ENCODE measurements at regions not wholly inside any gene's neighbourhood (a gene's known extent, or its start where the extent isn't known, plus 50 kb on each side); places are given as distances from the start of the nearest gene placed in this dataset.

GRCh38 chr13:78256484-78256883 lies 337.9 kb upstream of the EDNRB start:
- no peak overlapping the region for H3K4me3 ChIP-seq (ENCODE audit: low read depth, low read length, poor library complexity, severe bottlenecking)
- H3K4me1 ChIP-seq (ENCODE audit: insufficient read depth, low read length, poor library complexity, severe bottlenecking): no peaks in the 10 kb centered on the region
- no peaks in the 10 kb centered on the region for H3K36me3 ChIP-seq (ENCODE audit: insufficient read depth, low read length, poor library complexity, severe bottlenecking)
- DNase-seq (ENCODE audit: low spot score): no peak
- no TSS peak for BruUV-seq (replicated peaks)
- CTCF ChIA-PET: no interaction called here
- no peaks in the 10 kb centered on the region for H3K9me3 ChIP-seq (ENCODE audit: low read depth, low read length, poor library complexity, severe bottlenecking)
- TF ChIP-seq EZH2 (IDR thresholded peaks at IDR 0.05; ENCODE audit: borderline replicate concordance, low read depth, low read length, poor library complexity, severe bottlenecking): no peak
- no peak for TF ChIP-seq CTCF (conservative IDR thresholded peaks at IDR 0.05; ENCODE audit: low read depth, low read length)
- intact Hi-C loops (cut with micrococcal nuclease; ENCODE audit: unreplicated experiment): no loop called here
- H3K27ac ChIP-seq (ENCODE audit: low read depth, low read length, poor library complexity, severe bottlenecking): no peak overlapping the region
- POLR2A ChIA-PET (ENCODE audit: low non-redundant PET): no interaction called here
- peaks cover 5% of the 10 kb centered on the region for H3K27me3 ChIP-seq (replicated peaks; ENCODE audit: insufficient read depth, low read depth, low read length, poor library complexity)

- no peak for TF ChIP-seq CTCF (conservative IDR thresholded peaks at IDR 0.05; ENCODE audit: low read depth, low read length)
- TF ChIP-seq EZH2 (IDR thresholded peaks at IDR 0.05; ENCODE audit: borderline replicate concordance, low read depth, low read length, poor library complexity, severe bottlenecking): no peak
- Histone ChIP-seq H3K4me1 (ENCODE audit: insufficient read depth, low read length, poor library complexity, severe bottlenecking) (no peaks in the 10 kb centered on the region), H3K4me3 (ENCODE audit: low read depth, low read length, poor library complexity, severe bottlenecking) (no peak overlapping the region), H3K27ac (ENCODE audit: low read depth, low read length, poor library complexity, severe bottlenecking) (no peak overlapping the region), H3K36me3 (ENCODE audit: insufficient read depth, low read length, poor library complexity, severe bottlenecking) (no peaks in the 10 kb centered on the region), H3K9me3 (ENCODE audit: low read depth, low read length, poor library complexity, severe bottlenecking) (no peaks in the 10 kb centered on the region), H3K27me3 (replicated peaks; ENCODE audit: insufficient read depth, low read depth, low read length, poor library complexity) (peaks cover 2% of the 10 kb centered on the region)
- no peak for DNase-seq (ENCODE audit: low spot score)
- intact Hi-C loops (cut with micrococcal nuclease; ENCODE audit: unreplicated experiment): no loop called here
- CTCF ChIA-PET: no interaction called here
- no TSS peak for BruUV-seq (replicated peaks)
- POLR2A ChIA-PET (ENCODE audit: low non-redundant PET): no interaction called here
Measured at GRCh38 chr13:78254113-78254512, 335.5 kb upstream of the EDNRB start.

GRCh38 chr13:78247362-78247761 lies 328.7 kb upstream of the EDNRB start:
- POLR2A ChIA-PET (ENCODE audit: low non-redundant PET): no interaction called here
- Histone ChIP-seq H3K27ac (ENCODE audit: low read depth, low read length, poor library complexity, severe bottlenecking) (no peak overlapping the region), H3K9me3 (ENCODE audit: low read depth, low read length, poor library complexity, severe bottlenecking) (no peaks in the 10 kb centered on the region), H3K4me1 (ENCODE audit: insufficient read depth, low read length, poor library complexity, severe bottlenecking) (no peaks in the 10 kb centered on the region), H3K4me3 (ENCODE audit: low read depth, low read length, poor library complexity, severe bottlenecking) (no peak overlapping the region), H3K27me3 (replicated peaks; ENCODE audit: insufficient read depth, low read depth, low read length, poor library complexity) (no peaks in the 10 kb centered on the region), H3K36me3 (ENCODE audit: insufficient read depth, low read length, poor library complexity, severe bottlenecking) (no peaks in the 10 kb centered on the region)
- no TSS peak for BruUV-seq (replicated peaks)
- intact Hi-C loops (cut with micrococcal nuclease; ENCODE audit: unreplicated experiment): no loop called here
- TF ChIP-seq CTCF (conservative IDR thresholded peaks at IDR 0.05; ENCODE audit: low read depth, low read length): no peak; the same call in 1 of the 2 replicates
- TF ChIP-seq EZH2 (IDR thresholded peaks at IDR 0.05; ENCODE audit: borderline replicate concordance, low read depth, low read length, poor library complexity, severe bottlenecking): no peak
- peak; percentile 15 for DNase-seq (ENCODE audit: low spot score)
- CTCF ChIA-PET: no interaction called here
